PC-9 (cell line): ENCODE measurements at regions not wholly inside any gene's neighbourhood (a gene's known extent, or its start where the extent isn't known, plus 50 kb on each side); places are given as distances from the start of the nearest gene placed in this dataset.

Experiments used
- BruUV-seq: library from RNA; stranded (reverse); fragments of 400-500 nt; replicated peaks from 2 replicates; lab custom pipeline; 2021; lab: Mats Ljungman, UMichigan
- CTCF ChIA-PET: fragments of 300-600 bp; sonication (Branson Sonifier 250); formaldehyde crosslinking; loops from one replicate; lab custom pipeline; 2022; ENCODE audit warnings: antibody characterized with exemption; lab: Charles Lee
- POLR2A ChIA-PET: fragments of 300-600 bp; sonication (Branson Sonifier 250); formaldehyde crosslinking; loops from one replicate; lab custom pipeline; 2022; ENCODE audit warnings: antibody characterized with exemption; ENCODE audit not compliant: unreplicated experiment; lab: Charles Lee
- DNase-seq, 2 experiments: peaks; one replicate each; pipeline versions ENCODE4 v3.0.0 to v3.0.0-alpha.2; 2015 to 2022; ENCODE audit warnings: mixed read lengths in 1 of 2
- H2AFZ ChIP-seq: fragments of 200-600 bp; sonication (generic); 2 replicates; pipeline ENCODE4 v1.8.1; 2017; ENCODE audit warnings: antibody characterized with exemption
- H3F3A ChIP-seq: fragments of 200-600 bp; sonication (generic); 2 replicates; pipeline ENCODE4 v1.8.1; 2017; ENCODE audit warnings: antibody characterized with exemption, mild to moderate bottlenecking, low read depth; ENCODE audit not compliant: insufficient read depth
- H3K27ac ChIP-seq: fragments of 200-600 bp; sonication (generic); 2 replicates; pipeline ENCODE4 v1.6.1; 2016; ENCODE audit warnings: mixed run types
- H3K27me3 ChIP-seq: fragments of 200-600 bp; sonication (generic); 2 replicates; pipeline ENCODE4 v1.6.1; 2016; ENCODE audit warnings: low read depth, mixed run types; ENCODE audit not compliant: insufficient read depth
- H3K36me3 ChIP-seq: fragments of 200-600 bp; sonication (generic); 2 replicates; pipeline ENCODE4 v1.6.1; 2016; ENCODE audit warnings: low read depth, mixed run types
- H3K4me1 ChIP-seq: fragments of 200-600 bp; sonication (generic); replicated peaks from 2 replicates; pipeline ENCODE4 v1.6.1; 2016; ENCODE audit warnings: mixed run types; ENCODE audit not compliant: insufficient read depth
- H3K4me2 ChIP-seq: fragments of 200-600 bp; sonication (generic); 2 replicates; pipeline ENCODE4 v1.6.1; 2017; ENCODE audit warnings: mixed run types
- H3K4me3 ChIP-seq: fragments of 200-600 bp; sonication (generic); 2 replicates; pipeline ENCODE4 v1.6.1; 2016; ENCODE audit warnings: mixed run types
- H3K79me2 ChIP-seq: fragments of 200-600 bp; sonication (generic); 2 replicates; pipeline ENCODE4 v1.6.1; 2017; ENCODE audit warnings: low read depth, mixed run types
- H3K9me2 ChIP-seq: fragments of 200-600 bp; sonication (generic); 2 replicates; pipeline ENCODE4 v1.8.1; 2017; ENCODE audit warnings: mild to moderate bottlenecking; ENCODE audit not compliant: insufficient read depth
- H3K9me3 ChIP-seq: fragments of 200-600 bp; sonication (generic); 2 replicates; pipeline ENCODE4 v1.8.1; 2016; ENCODE audit warnings: low read depth; ENCODE audit not compliant: insufficient read depth
- H4K20me1 ChIP-seq: fragments of 200-600 bp; sonication (generic); 2 replicates; pipeline ENCODE4 v1.8.1; 2017; ENCODE audit not compliant: insufficient read depth
- EZH2 ChIP-seq: fragments of 200-600 bp; sonication (generic); IDR thresholded peaks from 2 replicates; pipeline ENCODE4 v1.8.0; 2017; ENCODE audit warnings: antibody characterized with exemption, low read depth
- intact Hi-C: fragments of 100-400 bp; cut with micrococcal nuclease; formaldehyde crosslinking; loops from one replicate; pipeline ENCODE4 v1.10.0; 2022; ENCODE audit not compliant: unreplicated experiment
- TF ChIP-seq, protein P1 (sequence below): fragments of 200-600 bp; sonication (generic); conservative IDR thresholded peaks from 2 replicates; pipeline ENCODE4 v1.6.1; 2017; ENCODE audit warnings: mixed run types, antibody characterized with exemption, mild to moderate bottlenecking, moderate library complexity

DNA sequence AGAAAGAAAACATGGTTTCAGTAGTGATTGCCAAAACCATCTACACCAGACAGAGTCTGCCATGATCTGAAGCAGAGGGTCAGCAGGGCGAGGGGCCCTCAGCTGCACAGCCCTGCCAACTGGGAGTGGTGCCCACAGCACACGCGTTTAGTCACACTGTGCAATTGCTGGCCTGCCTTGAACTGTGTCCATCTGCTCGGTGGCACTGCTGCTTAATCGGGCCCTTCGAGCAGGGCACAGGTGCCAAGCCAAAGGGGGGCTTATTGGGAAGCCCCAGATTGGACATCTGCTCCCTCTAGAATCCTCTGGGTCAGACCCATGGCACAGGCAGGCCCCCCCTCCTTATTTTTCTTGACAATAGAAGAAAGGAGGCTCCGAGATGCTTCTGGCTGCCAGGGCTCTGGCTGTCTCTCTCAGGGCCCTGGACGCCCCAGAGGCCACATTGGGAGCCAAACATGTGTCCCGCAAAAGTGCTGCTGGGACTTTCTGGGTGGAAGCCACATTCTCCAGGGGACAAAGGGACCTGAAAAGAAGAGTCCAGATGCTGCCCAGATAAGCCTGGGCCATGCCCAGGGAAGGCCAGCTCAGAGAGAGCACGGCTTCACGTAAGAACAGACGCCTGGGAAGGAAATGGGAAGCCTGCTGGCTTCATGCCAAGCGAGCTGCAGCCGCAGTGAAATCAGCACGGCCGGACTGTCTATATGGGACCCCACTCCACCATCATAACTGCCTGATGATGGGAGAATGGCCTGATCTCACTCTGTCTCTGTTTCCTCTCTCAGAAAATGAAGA is 349.2 kb downstream of the GADD45G start:
- Histone ChIP-seq H3K4me3 (no peak overlapping the region), H3K36me3 (no peaks in the 10 kb centered on the region), H2AFZ (no peak overlapping the region), H3K4me1 (no peaks in the 10 kb centered on the region), H4K20me1 (no peaks in the 10 kb centered on the region), H3K9me2 (no peaks in the 10 kb centered on the region), H3K9me3 (no peaks in the 10 kb centered on the region), H3F3A (no peaks in the 10 kb centered on the region), H3K27ac (no peak overlapping the region), H3K4me2 (no peak overlapping the region), H3K79me2 (no peaks in the 10 kb centered on the region), H3K27me3 (peaks cover 30% of the 10 kb centered on the region)
- CTCF ChIA-PET = no interaction called here
- BruUV-seq = no TSS peak
- POLR2A ChIA-PET = no interaction called here
- TF ChIP-seq, protein P1, sequence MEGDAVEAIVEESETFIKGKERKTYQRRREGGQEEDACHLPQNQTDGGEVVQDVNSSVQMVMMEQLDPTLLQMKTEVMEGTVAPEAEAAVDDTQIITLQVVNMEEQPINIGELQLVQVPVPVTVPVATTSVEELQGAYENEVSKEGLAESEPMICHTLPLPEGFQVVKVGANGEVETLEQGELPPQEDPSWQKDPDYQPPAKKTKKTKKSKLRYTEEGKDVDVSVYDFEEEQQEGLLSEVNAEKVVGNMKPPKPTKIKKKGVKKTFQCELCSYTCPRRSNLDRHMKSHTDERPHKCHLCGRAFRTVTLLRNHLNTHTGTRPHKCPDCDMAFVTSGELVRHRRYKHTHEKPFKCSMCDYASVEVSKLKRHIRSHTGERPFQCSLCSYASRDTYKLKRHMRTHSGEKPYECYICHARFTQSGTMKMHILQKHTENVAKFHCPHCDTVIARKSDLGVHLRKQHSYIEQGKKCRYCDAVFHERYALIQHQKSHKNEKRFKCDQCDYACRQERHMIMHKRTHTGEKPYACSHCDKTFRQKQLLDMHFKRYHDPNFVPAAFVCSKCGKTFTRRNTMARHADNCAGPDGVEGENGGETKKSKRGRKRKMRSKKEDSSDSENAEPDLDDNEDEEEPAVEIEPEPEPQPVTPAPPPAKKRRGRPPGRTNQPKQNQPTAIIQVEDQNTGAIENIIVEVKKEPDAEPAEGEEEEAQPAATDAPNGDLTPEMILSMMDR = no peak
- no peak for TF ChIP-seq EZH2
- DNase-seq = no peak
- intact Hi-C loops = no loop called here

DNA sequence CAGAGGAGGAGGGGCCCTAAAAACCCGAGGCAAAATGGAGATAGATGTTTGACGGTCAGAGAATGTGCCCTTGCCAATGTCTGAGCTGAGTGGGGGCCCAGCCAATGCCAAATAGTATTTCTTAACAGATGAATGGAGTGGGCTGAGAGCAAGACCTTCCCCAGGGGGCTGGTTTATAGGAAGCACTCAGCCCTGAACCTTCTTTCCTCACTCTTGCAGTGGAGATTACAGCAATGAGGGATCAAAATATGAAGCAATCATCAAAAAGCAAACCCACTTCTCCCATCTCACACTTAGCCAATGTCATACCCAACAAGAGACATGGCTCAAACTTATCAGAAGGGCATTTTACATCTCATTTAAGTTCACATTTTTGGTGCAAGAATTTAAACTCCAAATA is 350.3 kb downstream of the GADD45G start:
- Histone ChIP-seq H3K27ac (no peak overlapping the region), H3K9me2 (no peaks in the 10 kb centered on the region), H3K4me3 (no peak overlapping the region), H4K20me1 (no peaks in the 10 kb centered on the region), H3K4me1 (no peaks in the 10 kb centered on the region), H3K79me2 (no peaks in the 10 kb centered on the region), H2AFZ (no peak overlapping the region), H3K4me2 (no peak overlapping the region), H3K9me3 (no peaks in the 10 kb centered on the region), H3F3A (no peaks in the 10 kb centered on the region), H3K27me3 (peaks cover 37% of the 10 kb centered on the region), H3K36me3 (no peaks in the 10 kb centered on the region)
- TF ChIP-seq, protein P1 = no peak
- no peak for TF ChIP-seq EZH2
- POLR2A ChIA-PET = no interaction called here
- BruUV-seq = no TSS peak
- DNase-seq = no peak
- intact Hi-C loops = no loop called here
- CTCF ChIA-PET = no interaction called here

DNA sequence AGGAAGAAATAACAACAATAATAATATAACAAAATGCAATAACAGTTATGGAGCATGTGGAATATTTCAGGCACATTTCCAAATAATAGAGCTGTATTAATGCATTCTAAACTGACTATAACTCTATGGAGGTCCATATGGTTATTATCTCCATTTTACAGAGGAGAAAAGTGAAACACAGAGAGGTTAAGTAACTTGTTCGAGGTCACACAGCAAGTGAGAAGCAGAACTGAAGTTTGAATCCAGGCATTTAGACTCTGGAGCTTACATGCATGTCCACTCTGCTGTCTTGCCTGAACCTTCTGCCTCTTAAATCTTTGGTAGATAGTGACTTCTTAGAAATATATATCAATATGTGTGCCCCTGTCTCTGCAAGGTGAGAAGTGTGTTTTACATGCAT is 350.8 kb downstream of the GADD45G start:
- no peaks in the 10 kb centered on the region for H3K4me1 ChIP-seq
- H4K20me1 ChIP-seq = no peaks in the 10 kb centered on the region
- H3K27ac ChIP-seq = no peak overlapping the region
- intact Hi-C loops = no loop called here
- no peaks in the 10 kb centered on the region for H3K79me2 ChIP-seq
- BruUV-seq = no TSS peak
- POLR2A ChIA-PET = no interaction called here
- H3K9me3 ChIP-seq = no peaks in the 10 kb centered on the region
- H3K36me3 ChIP-seq = no peaks in the 10 kb centered on the region
- CTCF ChIA-PET = no interaction called here
- H3K27me3 ChIP-seq = peaks cover 41% of the 10 kb centered on the region
- no peak overlapping the region for H3K4me2 ChIP-seq
- no peaks in the 10 kb centered on the region for H3K9me2 ChIP-seq
- TF ChIP-seq, protein P1 = no peak
- TF ChIP-seq EZH2 = no peak
- no peak for DNase-seq
- no peaks in the 10 kb centered on the region for H3F3A ChIP-seq
- H2AFZ ChIP-seq = no peak overlapping the region
- H3K4me3 ChIP-seq = no peak overlapping the region
